Gastroesophageal sphincter (tissue), 3 donors: ENCODE measurements at regions not wholly inside any gene's neighbourhood (a gene's known extent, or its start where the extent isn't known, plus 50 kb on each side); places are given as distances from the start of the nearest gene placed in this dataset.

Experiments
- EP300 ChIP-seq: sonication (generic); formaldehyde crosslinking; IDR thresholded peaks from one replicate; pipeline ENCODE4 v1.6.1; 2017; ENCODE audit warnings: antibody characterized with exemption, mild to moderate bottlenecking
- TF ChIP-seq, protein P1 (sequence below), 4 experiments: fragments of 200-600 bp in 2 of 4; fragments of 450-650 bp in 2 of 4; sonication (generic) in 1 of 4; IDR thresholded peaks; one replicate each; pipeline ENCODE4 v1.5.1; 2017 to 2019; ENCODE audit warnings: antibody characterized with exemption in 4 of 4, mild to moderate bottlenecking in 2 of 4, moderate library complexity in 2 of 4

GRCh38 chr1:199184180-199184579 is 545.3 kb downstream of the PTPRC start:
- TF ChIP-seq, protein P1, sequence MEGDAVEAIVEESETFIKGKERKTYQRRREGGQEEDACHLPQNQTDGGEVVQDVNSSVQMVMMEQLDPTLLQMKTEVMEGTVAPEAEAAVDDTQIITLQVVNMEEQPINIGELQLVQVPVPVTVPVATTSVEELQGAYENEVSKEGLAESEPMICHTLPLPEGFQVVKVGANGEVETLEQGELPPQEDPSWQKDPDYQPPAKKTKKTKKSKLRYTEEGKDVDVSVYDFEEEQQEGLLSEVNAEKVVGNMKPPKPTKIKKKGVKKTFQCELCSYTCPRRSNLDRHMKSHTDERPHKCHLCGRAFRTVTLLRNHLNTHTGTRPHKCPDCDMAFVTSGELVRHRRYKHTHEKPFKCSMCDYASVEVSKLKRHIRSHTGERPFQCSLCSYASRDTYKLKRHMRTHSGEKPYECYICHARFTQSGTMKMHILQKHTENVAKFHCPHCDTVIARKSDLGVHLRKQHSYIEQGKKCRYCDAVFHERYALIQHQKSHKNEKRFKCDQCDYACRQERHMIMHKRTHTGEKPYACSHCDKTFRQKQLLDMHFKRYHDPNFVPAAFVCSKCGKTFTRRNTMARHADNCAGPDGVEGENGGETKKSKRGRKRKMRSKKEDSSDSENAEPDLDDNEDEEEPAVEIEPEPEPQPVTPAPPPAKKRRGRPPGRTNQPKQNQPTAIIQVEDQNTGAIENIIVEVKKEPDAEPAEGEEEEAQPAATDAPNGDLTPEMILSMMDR (IDR thresholded peaks at IDR 0.05) = no peak
- no peak for TF ChIP-seq EP300
